Cerebellar cortex (tissue), 1 donor: ENCODE measurements at regions not wholly inside any gene's neighbourhood (a gene's known extent, or its start where the extent isn't known, plus 50 kb on each side); places are given as distances from the start of the nearest gene placed in this dataset.
"Not testable (repeated sequence)": the region's sequence is repeated elsewhere in the genome, so short reads cannot be mapped to it uniquely, and the experiment has no call there.

Source experiments
- DNase-seq: peaks from one replicate; pipeline ENCODE4 v3.0.0-alpha.2; 2015; ENCODE audit warnings: low spot score

DNA sequence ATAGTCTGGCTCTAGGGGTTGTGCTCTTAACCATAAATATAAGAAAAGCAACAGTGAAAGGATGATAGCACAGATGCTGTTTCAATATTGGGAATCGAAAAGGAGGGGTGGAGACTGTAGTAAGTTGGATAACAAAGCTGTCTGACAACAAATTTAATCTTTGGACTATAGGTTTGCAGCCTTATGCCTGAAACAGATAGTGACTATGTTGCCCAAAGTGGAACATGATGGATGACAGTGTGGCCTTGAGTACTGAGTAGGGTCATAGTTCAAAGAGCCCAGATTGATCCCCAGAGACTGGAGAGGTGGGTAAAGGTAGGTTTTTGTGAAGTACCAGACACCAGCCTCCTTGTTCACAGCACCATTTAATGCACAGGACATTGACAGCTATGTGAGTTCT lies 144.0 kb upstream of the PALMD start:
- no peak for DNase-seq

GRCh38 chr1:99502400-99502799 lies 143.5 kb upstream of the PALMD start:
- DNase-seq = no peak

DNA sequence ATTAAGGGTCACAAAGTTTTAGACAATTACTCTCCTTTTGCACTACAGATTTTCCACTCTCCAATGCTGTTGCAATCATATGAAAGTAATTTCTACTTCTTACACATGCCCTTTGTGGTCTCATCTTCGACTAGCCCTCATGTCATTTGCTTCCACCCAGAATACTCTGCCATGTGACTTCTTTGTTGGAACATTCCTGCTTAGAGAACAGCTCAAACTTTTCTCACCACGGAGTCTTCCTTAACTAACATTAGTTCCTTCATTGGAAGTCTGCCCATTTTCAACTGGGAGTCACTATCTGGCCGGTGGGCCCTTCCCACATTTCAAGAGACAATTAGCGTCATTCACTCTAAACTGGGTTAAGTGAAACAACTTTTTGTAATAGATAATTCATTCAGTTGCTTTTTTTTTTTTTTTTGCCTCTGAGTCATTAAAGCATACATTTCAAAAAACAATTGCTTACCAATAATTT lies 142.6 kb upstream of the PALMD start:
- no peak for DNase-seq

DNA sequence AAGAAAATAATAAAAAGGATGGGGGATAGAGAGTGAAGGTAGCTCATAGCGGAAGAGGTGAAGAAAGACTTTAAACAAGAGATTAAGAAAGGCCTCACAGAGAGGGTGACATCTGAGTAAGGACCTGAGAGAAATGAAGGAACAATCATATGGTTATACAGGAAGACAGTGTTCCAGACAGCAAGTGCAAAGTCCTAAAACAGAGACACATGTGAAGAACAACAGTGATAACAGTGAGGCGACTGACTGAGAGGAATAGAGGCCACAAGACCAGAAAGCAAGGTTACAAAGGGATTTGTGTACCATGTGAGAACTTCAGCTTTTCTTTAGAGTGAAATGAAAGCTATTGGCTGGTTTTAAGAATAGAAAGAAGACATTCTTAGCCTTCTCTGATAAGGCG lies 141.6 kb upstream of the PALMD start:
- no peak for DNase-seq

GRCh38 chr1:99506631-99507030 lies 139.3 kb upstream of the PALMD start:
- DNase-seq = no peak

DNA sequence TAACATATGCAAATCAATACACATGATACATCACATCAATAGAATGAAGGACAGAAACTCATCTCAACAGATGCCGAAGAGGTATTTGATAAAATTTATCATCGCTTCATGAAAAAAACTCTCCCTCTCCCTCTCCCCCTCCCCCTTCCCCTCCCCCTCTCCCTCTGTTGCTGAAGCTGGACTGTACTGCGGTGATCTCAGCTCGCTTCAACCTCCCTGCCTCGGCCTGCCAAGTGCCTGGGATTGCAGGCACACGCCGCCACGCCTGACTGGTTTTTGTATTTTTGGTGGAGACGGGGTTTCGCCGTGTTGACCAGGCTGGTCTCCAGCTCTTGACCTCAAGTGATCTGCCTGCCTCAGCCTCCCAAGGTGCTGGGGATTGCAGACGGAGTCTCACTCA lies 138.5 kb upstream of the PALMD start:
- DNase-seq = not testable (repeated sequence)

GRCh38 chr1:99507906-99508732 lies 137.8 kb upstream of the PALMD start:
- DNase-seq = no peak

DNA sequence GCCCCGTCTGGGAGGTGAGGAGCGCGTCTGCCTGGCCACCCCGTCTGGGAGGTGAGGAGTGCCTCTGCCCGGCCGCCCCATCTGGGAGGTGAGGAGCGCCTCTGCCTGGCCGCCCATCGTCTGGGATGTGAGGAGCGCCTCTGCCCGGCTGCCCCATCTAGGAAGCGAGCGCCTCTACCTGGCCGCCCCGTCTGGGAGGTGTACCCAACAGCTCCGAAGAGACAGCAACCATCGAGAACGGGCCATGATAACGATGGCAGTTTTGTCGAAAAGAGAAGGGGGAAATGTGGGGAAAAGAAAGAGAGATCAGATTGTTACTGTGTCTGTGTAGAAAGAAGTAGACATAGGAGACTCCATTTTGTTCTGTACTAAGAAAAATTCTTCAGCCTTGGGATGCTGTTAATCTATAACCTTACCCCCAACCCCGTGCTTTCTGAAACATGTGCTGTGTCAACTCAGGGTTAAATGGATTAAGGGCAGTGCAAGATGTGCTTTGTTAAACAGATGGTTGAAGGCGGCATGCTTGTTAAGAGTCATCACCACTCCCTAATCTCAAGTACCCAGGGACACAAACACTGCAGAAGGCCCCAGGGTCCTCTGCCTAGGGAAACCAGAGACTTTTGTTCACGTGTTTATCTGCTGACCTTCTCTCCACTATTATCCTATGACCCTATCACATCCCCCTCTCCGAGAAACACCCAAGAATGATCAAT lies 137.0 kb upstream of the PALMD start:
- not testable (repeated sequence) for DNase-seq

GRCh38 chr1:99514823-99515552 lies 130.9 kb upstream of the PALMD start:
- DNase-seq = not testable (repeated sequence)

DNA sequence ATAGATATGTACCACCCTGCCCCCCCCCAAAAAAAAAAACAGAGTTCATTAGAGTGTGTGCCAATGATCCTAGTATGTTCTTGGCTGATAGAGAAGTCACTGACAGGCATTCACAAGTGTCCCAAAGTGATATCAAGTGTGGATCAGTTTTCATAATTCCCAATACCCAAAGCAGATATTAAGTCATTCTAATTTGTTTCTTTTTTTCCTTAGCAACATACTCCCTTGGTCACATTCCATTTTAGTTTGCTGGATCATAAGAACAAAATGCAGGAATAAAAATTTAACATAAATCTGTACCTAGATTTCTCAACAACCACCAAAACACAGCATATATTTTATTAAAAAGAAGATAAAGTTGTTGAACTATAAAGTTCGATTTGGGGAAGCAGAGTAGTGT lies 129.8 kb upstream of the PALMD start:
- no peak for DNase-seq

DNA sequence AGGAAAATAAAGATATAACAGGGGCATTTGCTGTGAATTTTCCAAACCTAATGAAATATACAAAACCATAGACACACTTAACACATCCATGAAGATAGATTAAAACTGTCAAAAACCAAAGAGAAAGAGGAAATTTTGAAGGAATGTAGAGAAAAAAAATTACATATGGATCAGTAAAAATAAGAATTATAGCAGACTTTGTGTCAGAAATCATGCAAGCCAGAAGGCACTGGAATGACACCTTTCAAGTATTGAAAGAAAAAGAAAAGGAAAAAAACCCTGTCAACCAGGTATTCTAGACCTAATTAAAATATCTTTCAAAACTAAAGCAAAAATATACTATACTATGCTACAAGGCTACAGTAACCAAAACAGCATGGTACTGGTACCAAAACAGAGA lies 125.8 kb upstream of the PALMD start:
- DNase-seq = no peak

DNA sequence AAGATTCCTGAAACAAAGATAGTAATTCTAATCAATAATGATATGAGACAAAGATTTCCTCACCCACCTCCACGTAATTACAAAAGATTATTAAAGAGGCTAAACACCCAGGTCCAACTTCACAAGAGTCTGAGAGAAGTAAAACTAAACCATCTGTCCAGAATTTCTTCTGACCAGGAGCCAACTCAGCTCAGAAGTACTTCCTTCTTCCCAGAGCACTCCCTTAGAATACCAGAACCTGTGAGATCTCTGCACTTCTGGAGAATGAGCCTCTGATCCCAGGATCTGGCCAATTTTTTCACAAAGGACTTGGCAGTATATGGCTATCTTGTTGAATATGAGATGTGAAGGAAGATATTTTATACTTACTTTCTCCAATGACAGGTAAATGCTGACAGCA lies 120.6 kb upstream of the PALMD start:
- DNase-seq = no peak

DNA sequence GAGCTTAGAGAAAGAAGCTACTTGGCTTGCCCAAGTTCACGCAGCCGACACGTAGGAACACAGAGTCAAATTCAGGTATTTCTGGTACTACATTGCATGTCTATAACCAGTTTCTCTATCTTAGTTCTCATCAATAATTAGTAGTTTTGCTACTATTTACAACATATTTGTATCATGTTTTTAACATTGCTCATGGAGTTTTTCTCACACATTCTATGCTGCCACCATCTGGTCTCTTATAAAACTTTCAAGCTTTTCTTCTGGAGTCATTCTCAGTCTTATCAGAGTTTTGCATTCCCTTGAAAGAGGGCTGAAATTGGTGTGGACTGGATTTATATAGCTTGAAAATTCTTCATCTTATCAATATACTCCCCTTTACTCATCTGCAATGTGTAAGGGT lies 118.8 kb upstream of the PALMD start:
- peak; percentile 22 for DNase-seq

DNA sequence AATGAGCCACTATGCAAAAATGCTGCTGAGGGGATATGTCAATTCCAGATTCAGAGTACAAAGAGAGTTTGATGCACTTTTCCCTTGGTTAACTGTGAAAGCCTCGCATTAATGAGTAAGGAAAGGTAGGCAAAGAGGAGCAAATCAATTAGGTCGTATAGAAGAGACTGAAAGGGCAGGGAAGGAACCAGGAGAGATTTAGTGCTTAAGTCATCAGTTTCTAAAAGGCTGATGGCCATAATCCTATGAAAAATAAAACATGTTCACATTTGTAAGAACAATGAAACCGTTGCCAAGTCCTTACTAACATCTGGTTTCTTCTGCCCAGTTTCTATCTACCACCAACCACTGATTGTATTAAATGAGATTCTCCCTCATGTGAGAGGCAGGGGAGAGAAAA lies 118.4 kb upstream of the PALMD start:
- no peak for DNase-seq

- no peak for DNase-seq
Measured at GRCh38 chr1:99529002-99529401, 116.9 kb upstream of the PALMD start.

GRCh38 chr1:99531578-99532275 lies 114.2 kb upstream of the PALMD start:
- no peak for DNase-seq

DNA sequence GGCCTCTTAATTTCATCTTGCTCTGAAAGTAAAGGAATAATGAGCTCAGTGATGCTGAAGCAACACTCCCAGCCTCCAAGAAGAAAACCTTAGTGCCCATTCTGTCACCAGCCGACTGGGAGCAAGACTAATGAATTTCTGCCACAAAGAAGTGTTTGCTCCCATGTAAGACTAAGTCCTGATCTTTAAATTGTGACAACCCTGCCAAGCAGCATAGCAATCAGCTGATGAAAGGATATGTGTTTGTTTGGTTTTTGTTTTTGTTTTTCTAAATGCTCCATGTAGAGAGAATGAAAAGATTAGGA lies 113.7 kb upstream of the PALMD start:
- DNase-seq = no peak

DNA sequence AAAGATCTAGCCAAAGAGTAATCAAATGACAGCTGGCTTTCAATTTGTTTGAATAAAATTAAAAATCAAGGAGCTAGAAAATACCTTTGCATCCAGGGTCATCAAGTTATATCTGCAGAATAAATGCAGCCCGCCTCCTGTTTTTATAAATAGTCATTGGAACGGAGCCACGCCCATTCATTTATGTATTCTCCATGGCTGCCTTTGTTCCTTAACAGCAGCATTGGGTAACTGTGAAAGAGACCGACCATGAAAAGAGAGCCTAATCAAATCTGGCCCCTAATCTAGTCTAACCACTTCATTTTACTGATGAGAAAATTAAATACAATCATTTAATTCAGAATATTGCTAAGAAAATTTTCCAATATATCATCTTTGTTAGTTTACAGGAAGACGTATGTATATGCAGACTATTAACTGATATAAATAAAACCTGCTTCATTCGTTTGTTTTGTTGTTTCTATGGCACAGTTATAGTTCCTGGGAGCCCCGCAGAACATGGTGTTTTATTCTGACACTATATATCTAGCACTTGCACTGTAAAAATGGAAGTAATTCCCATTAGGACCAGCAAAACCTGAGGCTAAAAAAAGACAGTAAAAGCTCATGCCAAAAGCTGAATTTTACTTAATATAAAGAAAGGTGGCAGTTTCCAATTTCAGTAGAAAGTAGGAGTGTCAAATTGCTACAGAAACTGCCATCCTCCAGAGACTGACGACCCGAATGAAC lies 111.8 kb upstream of the PALMD start:
- DNase-seq = no peak

- no peak for DNase-seq
Measured at GRCh38 chr1:99534638-99534930, 111.3 kb upstream of the PALMD start.

GRCh38 chr1:99535470-99536164 lies 110.3 kb upstream of the PALMD start:
- DNase-seq = no peak

DNA sequence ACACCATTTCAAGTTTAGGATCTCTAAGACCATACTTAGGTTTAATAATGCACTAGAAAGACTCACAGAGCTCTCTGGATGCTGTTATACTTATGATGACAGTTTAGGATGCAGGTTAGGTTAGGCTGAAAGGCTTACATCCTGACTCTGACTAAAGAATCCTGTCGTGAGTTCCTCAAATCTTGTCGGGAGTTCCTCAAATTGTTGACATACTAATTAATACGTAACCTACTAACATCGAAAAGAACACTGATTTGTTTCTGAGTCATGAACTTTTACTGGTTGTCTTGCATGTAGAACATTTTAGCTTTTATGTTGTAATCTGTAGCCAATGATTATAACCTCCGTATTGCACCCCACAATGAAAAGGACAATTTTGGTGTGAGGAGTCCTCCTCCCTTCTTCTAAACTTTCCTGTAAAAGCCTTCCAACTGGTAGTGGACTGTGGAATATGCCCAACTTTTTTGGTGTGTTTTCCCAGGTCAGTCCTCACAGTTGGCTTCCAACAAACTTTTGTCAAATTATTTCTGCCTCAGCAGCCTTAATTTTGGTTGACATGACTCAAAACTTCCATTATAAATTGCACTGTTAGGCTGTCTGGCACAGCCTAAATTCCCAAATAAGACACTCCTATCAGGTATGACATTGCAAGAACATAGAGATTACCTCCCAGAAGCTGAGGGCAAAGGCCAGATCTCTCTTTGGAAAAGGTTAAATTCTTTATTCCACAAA lies 107.9 kb upstream of the PALMD start:
- DNase-seq = no peak
